ENCODE measurements at regions not wholly inside any gene's neighbourhood (a gene's known extent, or its start where the extent isn't known, plus 50 kb on each side); places are given as distances from the start of the nearest gene placed in this dataset.

- Histone ChIP-seq H3K9me3 (replicated peaks in 1 of 2; ENCODE audit: control insufficient read depth in 1 of 2, insufficient read depth in 1 of 2, low read length in 2 of 2) (no peaks in the 10 kb centered on the region), H3K4me3 (replicated peaks in 1 of 3; ENCODE audit: low read depth in 2 of 3, low read length in 3 of 3) (no peak overlapping the region), H3K27me3 (ENCODE audit: control insufficient read depth in 2 of 2, insufficient read depth in 2 of 2, low read length in 2 of 2) (peaks cover 3 to 8% of the 10 kb centered on the region in 2 donors), H3K4me2 (replicated peaks; ENCODE audit: extremely low read depth, low read length, poor library complexity, severe bottlenecking) (no peak overlapping the region), H2AFZ (ENCODE audit: insufficient read depth, low read depth, low read length, poor library complexity, severe bottlenecking) (no peak overlapping the region), H3K4me1 (ENCODE audit: control insufficient read depth in 1 of 2, insufficient read depth in 2 of 2, low read length in 2 of 2) (no peaks in the 10 kb centered on the region), H4K20me1 (ENCODE audit: insufficient read depth, low read length) (no peaks in the 10 kb centered on the region), H3K27ac (ENCODE audit: low read depth in 1 of 2, low read length in 2 of 2) (no peak overlapping the region), H3K36me3 (replicated peaks in 1 of 2; ENCODE audit: control insufficient read depth in 1 of 2, insufficient read depth in 2 of 2, low read length in 2 of 2) (no peaks in the 10 kb centered on the region), H3K79me2 (ENCODE audit: insufficient read depth, low read length) (no peaks in the 10 kb centered on the region), H3K9ac (ENCODE audit: insufficient read depth, low read length, poor library complexity, severe bottlenecking) (no peak overlapping the region)
- no CpG with 5 or more reads among the region's 1 CpG for WGBS (ENCODE audit: insufficient coverage)
- Mint-ChIP-seq H3K4me3 (no peak overlapping the region), H3K36me3 (no peaks in the 10 kb centered on the region), H3K27me3 (ENCODE audit: low read depth in 3 of 3) (peaks cover 6 to 11% (median 9%) of the 10 kb centered on the region in 3 donors), H3K9me3 (no peaks in the 10 kb centered on the region), H3K4me1 (peaks cover 7% of the 10 kb centered on the region), H3K27ac (no peak overlapping the region)
- intact Hi-C loops (cut with micrococcal nuclease), result no loop called here
- TF ChIP-seq, protein P1, sequence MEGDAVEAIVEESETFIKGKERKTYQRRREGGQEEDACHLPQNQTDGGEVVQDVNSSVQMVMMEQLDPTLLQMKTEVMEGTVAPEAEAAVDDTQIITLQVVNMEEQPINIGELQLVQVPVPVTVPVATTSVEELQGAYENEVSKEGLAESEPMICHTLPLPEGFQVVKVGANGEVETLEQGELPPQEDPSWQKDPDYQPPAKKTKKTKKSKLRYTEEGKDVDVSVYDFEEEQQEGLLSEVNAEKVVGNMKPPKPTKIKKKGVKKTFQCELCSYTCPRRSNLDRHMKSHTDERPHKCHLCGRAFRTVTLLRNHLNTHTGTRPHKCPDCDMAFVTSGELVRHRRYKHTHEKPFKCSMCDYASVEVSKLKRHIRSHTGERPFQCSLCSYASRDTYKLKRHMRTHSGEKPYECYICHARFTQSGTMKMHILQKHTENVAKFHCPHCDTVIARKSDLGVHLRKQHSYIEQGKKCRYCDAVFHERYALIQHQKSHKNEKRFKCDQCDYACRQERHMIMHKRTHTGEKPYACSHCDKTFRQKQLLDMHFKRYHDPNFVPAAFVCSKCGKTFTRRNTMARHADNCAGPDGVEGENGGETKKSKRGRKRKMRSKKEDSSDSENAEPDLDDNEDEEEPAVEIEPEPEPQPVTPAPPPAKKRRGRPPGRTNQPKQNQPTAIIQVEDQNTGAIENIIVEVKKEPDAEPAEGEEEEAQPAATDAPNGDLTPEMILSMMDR (IDR thresholded peaks at IDR 0.05), result no peak
- DNase-seq, result no peak
Observed at GRCh38 chr14:22180045-22180444, 409.0 kb downstream of the DAD1 start.

DNA sequence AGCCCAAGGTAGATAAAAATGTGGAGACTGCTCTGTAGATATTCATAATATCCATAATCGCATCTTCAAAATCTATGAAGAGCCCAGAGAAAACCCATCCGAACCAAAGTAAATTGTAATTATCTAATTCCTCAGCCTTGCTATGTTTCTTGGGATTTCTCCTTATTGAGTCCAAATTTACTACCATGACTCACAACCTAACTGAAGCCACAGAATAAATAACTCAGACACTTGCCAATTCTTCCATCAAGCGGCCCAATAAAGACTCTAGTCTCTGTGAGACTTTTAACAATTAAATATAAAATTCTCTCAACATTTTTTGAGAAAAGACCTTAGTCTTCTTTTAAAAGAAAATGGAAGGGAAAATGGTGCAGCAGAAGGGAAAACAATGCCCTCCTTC is 409.8 kb downstream of the DAD1 start:
- H3K27ac ChIP-seq (ENCODE audit: low read depth in 1 of 2, low read length in 2 of 2), result no peak overlapping the region
- Mint-ChIP-seq H3K4me1 (peaks cover 7% of the 10 kb centered on the region), H3K4me3 (no peak overlapping the region), H3K36me3 (no peaks in the 10 kb centered on the region), H3K27me3 (ENCODE audit: low read depth in 3 of 3) (peaks cover 6 to 11% (median 9%) of the 10 kb centered on the region in 3 donors), H3K9me3 (no peaks in the 10 kb centered on the region), H3K27ac (no peak overlapping the region)
- DNase-seq, result no peak
- H3K36me3 ChIP-seq (replicated peaks in 1 of 2; ENCODE audit: control insufficient read depth in 1 of 2, insufficient read depth in 2 of 2, low read length in 2 of 2), result no peaks in the 10 kb centered on the region
- H3K4me3 ChIP-seq (replicated peaks in 1 of 3; ENCODE audit: low read depth in 2 of 3, low read length in 3 of 3), result no peak overlapping the region
- intact Hi-C loops (cut with micrococcal nuclease), result no loop called here
- no peaks in the 10 kb centered on the region for H3K4me1 ChIP-seq (ENCODE audit: control insufficient read depth in 1 of 2, insufficient read depth in 2 of 2, low read length in 2 of 2)
- H3K9me3 ChIP-seq (replicated peaks in 1 of 2; ENCODE audit: control insufficient read depth in 1 of 2, insufficient read depth in 1 of 2, low read length in 2 of 2), result no peaks in the 10 kb centered on the region
- H2AFZ ChIP-seq (ENCODE audit: insufficient read depth, low read depth, low read length, poor library complexity, severe bottlenecking), result no peak overlapping the region
- no peak overlapping the region for H3K9ac ChIP-seq (ENCODE audit: insufficient read depth, low read length, poor library complexity, severe bottlenecking)
- peaks cover 3 to 8% of the 10 kb centered on the region in 2 donors for H3K27me3 ChIP-seq (ENCODE audit: control insufficient read depth in 2 of 2, insufficient read depth in 2 of 2, low read length in 2 of 2)
- TF ChIP-seq, protein P1 (IDR thresholded peaks at IDR 0.05), result no peak
- H4K20me1 ChIP-seq (ENCODE audit: insufficient read depth, low read length), result no peaks in the 10 kb centered on the region
- WGBS (ENCODE audit: insufficient coverage), result no CpG with 5 or more reads among the region's 3 CpGs
- H3K4me2 ChIP-seq (replicated peaks; ENCODE audit: extremely low read depth, low read length, poor library complexity, severe bottlenecking), result no peak overlapping the region
- H3K79me2 ChIP-seq (ENCODE audit: insufficient read depth, low read length), result no peaks in the 10 kb centered on the region

Measured in CD14-positive monocyte (primary cell).